ENCODE measurements at regions not wholly inside any gene's neighbourhood (a gene's known extent, or its start where the extent isn't known, plus 50 kb on each side); places are given as distances from the start of the nearest gene placed in this dataset.

DNA sequence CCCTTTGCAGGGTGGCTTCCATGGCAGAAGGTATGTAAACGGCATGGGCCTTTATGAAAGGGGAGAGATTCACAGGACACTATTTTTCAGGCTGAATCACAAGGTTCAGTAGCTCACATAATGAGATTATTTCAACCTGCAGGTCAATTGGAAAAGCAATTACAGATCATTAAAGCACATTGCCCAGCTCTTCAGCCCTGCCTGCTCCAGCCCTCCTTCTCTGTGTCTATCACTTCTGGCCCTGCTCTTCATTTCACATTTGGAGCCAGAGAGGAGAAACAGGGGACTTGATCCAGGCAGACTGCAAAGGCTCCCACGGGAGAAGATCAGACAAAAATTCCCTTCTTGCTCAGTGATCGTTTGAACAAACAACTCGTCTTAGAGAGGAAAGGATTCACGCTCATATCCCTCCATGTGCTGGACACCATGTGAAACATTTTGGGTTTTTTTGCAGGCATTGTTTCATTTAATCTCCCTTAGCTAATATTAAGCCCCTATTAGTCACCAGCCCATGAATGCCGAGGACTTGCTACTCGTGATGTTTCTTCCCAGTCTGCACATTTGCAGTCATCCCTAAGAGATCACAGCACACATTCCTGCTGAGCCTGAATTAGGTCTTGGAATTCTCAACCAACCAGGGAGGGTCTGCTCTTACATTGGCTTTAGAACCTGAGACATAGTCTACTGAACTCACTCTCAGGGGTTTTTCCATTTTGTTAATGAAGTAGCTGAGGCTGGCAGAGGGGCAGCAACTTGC is 443.9 kb upstream of the CCL2 start:
- TF ChIP-seq, protein P1, sequence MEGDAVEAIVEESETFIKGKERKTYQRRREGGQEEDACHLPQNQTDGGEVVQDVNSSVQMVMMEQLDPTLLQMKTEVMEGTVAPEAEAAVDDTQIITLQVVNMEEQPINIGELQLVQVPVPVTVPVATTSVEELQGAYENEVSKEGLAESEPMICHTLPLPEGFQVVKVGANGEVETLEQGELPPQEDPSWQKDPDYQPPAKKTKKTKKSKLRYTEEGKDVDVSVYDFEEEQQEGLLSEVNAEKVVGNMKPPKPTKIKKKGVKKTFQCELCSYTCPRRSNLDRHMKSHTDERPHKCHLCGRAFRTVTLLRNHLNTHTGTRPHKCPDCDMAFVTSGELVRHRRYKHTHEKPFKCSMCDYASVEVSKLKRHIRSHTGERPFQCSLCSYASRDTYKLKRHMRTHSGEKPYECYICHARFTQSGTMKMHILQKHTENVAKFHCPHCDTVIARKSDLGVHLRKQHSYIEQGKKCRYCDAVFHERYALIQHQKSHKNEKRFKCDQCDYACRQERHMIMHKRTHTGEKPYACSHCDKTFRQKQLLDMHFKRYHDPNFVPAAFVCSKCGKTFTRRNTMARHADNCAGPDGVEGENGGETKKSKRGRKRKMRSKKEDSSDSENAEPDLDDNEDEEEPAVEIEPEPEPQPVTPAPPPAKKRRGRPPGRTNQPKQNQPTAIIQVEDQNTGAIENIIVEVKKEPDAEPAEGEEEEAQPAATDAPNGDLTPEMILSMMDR (IDR thresholded peaks at IDR 0.05; ENCODE audit: low read depth, low read length, missing control alignments), result no peak
- no peak overlapping the region for H3K4me3 ChIP-seq (ENCODE audit: low read depth, low read length)
- no peak for DNase-seq (ENCODE audit: low read depth)

GRCh38 chr17:33811984-33812577 is 443.0 kb upstream of the CCL2 start:
- TF ChIP-seq, protein P1 (IDR thresholded peaks at IDR 0.05; ENCODE audit: low read depth, low read length, missing control alignments), result no peak
- no peak overlapping the region for H3K4me3 ChIP-seq (ENCODE audit: low read depth, low read length)
- no peak for DNase-seq (ENCODE audit: low read depth)

DNA sequence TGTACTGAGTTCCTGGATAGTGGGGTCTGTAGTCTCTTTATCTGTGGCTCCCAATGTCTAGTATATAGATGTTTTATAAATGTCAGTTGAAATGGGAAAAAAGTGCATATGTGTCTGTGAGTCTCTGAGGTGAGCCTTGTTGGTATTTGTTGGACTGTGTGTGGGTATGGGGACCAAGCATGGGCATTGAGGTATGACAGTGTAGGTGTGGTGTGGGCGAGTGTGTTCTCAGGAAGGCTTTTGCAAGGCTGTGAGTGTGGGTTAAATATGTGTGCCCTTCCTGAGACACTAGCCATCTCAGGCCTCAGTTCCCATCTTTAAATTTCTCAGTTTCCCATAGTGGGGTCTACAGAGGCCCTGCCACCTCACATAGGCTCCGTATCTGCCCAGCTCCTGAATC is 440.2 kb upstream of the CCL2 start:
- TF ChIP-seq, protein P1 (IDR thresholded peaks at IDR 0.05; ENCODE audit: low read depth, low read length, missing control alignments), result no peak
- no peak overlapping the region for H3K4me3 ChIP-seq (ENCODE audit: low read depth, low read length)
- DNase-seq (ENCODE audit: low read depth), result no peak

- no peak for DNase-seq (ENCODE audit: low read depth)
- H3K4me3 ChIP-seq (ENCODE audit: low read depth, low read length), result no peak overlapping the region
- TF ChIP-seq, protein P1 (IDR thresholded peaks at IDR 0.05; ENCODE audit: low read depth, low read length, missing control alignments), result no peak
Observed at GRCh38 chr17:33816036-33816435, 439.0 kb upstream of the CCL2 start.

DNA sequence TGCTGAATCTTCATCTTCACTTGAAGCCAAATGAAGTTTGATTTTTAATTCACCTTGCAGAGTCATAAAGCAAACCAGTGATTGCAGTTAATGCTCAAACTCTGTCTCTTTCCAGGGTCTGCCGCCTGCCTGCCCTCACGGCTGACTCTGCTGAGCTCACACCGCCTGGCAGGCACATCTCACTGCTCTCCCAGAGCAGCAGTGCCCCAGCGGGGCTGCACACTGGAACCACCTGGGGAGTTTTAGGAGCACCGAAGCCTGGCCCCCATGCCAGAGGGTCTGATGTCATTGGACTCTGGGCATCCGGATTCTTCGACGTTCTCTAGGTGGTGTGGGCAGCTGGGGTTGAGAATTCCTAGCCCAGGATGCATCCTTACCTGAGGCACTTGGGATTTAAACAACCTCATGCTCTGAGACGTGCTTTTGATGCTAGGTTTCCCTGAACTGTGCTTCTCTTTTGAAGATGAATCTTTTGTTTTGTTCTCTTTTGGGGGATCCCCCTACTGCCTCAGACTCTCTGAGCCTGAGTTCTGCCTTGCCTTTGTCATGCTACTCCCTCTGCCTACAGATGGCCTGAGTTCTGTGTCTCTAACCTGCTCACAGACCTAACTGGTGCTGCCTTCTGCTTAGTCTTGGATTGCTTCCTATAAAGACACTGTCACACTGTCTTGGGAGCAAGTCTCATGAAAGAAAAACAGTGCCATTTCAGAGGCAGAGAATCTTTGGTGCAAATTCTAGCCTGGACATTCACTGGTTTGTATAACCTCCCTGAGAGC is 438.1 kb upstream of the CCL2 start:
- DNase-seq (ENCODE audit: low read depth), result no peak
- H3K4me3 ChIP-seq (ENCODE audit: low read depth, low read length), result no peak overlapping the region
- TF ChIP-seq, protein P1 (IDR thresholded peaks at IDR 0.05; ENCODE audit: low read depth, low read length, missing control alignments), result no peak

GRCh38 chr17:33819539-33819938 is 435.5 kb upstream of the CCL2 start:
- no peak overlapping the region for H3K4me3 ChIP-seq (ENCODE audit: low read depth, low read length)
- TF ChIP-seq, protein P1 (IDR thresholded peaks at IDR 0.05; ENCODE audit: low read depth, low read length, missing control alignments), result no peak
- DNase-seq (ENCODE audit: low read depth), result no peak

All from GM12864 (cell line).